GM21619 (cell line): ENCODE measurements at regions not wholly inside any gene's neighbourhood (a gene's known extent, or its start where the extent isn't known, plus 50 kb on each side); places are given as distances from the start of the nearest gene placed in this dataset.

Experiments used
- ATAC-seq: cut with Tn5 transposase; IDR thresholded peaks from one replicate; pipeline ENCODE4 v1.9.1; 2021; ENCODE audit not compliant: unreplicated experiment

- no peak for ATAC-seq
Observed at GRCh38 chr4:56099378-56099786, 150.6 kb downstream of the CEP135 start.

GRCh38 chr4:56093576-56093975 is 144.8 kb downstream of the CEP135 start:
- no peak for ATAC-seq

DNA sequence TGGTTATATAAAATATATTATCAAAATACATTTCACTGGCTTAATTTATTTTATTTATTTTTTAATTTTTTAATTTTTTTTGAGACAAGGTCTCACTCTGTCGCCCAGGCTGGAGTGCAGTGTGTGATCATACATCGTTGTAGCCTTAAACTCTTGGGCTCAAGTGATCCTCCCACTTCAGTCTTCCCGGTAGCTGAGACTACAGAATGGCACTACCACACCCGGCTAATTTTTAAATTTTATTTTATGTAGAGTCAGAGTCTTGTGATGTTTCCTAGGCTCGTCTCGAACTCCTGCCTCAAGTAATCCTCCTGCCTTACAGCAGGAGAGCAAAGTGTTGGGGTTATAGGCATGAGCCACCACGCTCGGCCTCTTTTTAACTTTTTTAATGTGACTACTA is 143.8 kb downstream of the CEP135 start:
- no peak for ATAC-seq

- no peak for ATAC-seq
Observed at GRCh38 chr4:56086561-56086960, 137.8 kb downstream of the CEP135 start.

- ATAC-seq: no peak
Observed at GRCh38 chr4:56086073-56086541, 137.4 kb downstream of the CEP135 start.

GRCh38 chr4:56085275-56085674 is 136.5 kb downstream of the CEP135 start:
- no peak for ATAC-seq

GRCh38 chr4:56084851-56085250 is 136.1 kb downstream of the CEP135 start:
- no peak for ATAC-seq
